CD4-positive, alpha-beta T cell treated with Interleukin-2 at 100 ng/mL for 4 hours (primary cell): ENCODE measurements at regions not wholly inside any gene's neighbourhood (a gene's known extent, or its start where the extent isn't known, plus 50 kb on each side); places are given as distances from the start of the nearest gene placed in this dataset.
"Not testable (repeated sequence)": the region's sequence is repeated elsewhere in the genome, so short reads cannot be mapped to it uniquely, and the experiment has no call there.

Source experiments
- DNase-seq: peaks from one replicate; pipeline ENCODE4 v3.0.0-alpha.2; 2020; ENCODE audit warnings: low spot score

- no peak for DNase-seq
Measured at GRCh38 chr6:20341564-20341963, 60.1 kb upstream of the E2F3 start.

- not testable (repeated sequence) for DNase-seq
Measured at GRCh38 chr6:20346948-20347347, 54.7 kb upstream of the E2F3 start.

- DNase-seq = no peak
Measured at GRCh38 chr6:20348041-20348440, 53.6 kb upstream of the E2F3 start.

GRCh38 chr6:20349225-20349624 lies 52.5 kb upstream of the E2F3 start:
- DNase-seq = no peak

- no peak for DNase-seq
Measured at GRCh38 chr6:20350215-20350614, 51.5 kb upstream of the E2F3 start.

GRCh38 chr6:20351534-20351933 lies 50.1 kb upstream of the E2F3 start:
- no peak for DNase-seq
